Stimulated activated CD4-positive, alpha-beta T cell treated with anti-CD3 and anti-CD28 coated beads, Interleukin-15, amount 100 ng/mL, for 24 hours (primary cell): ENCODE measurements at regions not wholly inside any gene's neighbourhood (a gene's known extent, or its start where the extent isn't known, plus 50 kb on each side); places are given as distances from the start of the nearest gene placed in this dataset.
"Not testable (repeated sequence)": the region's sequence is repeated elsewhere in the genome, so short reads cannot be mapped to it uniquely, and the experiment has no call there.

Experiments
- DNase-seq: peaks from one replicate; pipeline ENCODE4 v3.0.0-alpha.2; 2020

DNA sequence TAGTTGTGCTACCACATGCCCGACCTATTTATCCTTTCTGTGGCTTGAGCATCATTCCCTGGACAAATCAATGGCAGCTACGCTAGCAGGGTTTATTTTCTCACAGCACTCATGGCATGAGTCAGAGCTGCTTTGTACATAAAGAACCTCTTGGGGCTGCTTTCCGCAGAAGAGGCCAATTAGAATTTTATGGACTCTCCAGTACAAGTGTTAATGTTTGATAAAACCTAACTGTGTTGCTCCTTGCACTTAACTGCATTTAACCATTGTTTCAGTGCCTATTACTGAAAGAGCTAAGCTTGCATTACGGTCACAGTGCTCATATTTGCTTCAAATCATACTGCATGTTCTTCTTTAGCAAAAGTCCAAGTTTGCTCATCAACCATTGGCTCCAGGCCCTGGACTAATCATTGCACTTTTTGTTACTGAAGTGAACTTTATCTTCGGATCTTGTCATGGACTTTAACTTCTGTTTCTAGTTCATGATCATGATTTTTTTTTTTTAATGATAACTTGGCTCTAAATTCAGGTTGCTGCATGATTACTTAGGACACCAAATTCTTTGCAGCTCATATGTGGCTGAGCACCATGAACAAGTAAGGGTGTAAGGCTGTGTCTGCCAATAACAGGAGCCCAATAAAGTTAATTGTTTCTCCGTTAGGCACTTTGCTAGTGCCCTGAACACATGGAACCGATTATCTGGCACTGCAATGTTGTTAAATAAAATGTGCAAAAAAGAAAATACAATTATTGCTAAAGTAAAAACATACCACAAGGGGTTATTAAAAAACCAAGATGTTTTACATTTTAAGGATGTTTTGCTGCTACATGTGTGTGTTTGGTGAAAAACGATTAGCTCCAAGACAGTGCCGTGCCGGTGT lies 492.2 kb downstream of the KCNJ2 start:
- no peak for DNase-seq

DNA sequence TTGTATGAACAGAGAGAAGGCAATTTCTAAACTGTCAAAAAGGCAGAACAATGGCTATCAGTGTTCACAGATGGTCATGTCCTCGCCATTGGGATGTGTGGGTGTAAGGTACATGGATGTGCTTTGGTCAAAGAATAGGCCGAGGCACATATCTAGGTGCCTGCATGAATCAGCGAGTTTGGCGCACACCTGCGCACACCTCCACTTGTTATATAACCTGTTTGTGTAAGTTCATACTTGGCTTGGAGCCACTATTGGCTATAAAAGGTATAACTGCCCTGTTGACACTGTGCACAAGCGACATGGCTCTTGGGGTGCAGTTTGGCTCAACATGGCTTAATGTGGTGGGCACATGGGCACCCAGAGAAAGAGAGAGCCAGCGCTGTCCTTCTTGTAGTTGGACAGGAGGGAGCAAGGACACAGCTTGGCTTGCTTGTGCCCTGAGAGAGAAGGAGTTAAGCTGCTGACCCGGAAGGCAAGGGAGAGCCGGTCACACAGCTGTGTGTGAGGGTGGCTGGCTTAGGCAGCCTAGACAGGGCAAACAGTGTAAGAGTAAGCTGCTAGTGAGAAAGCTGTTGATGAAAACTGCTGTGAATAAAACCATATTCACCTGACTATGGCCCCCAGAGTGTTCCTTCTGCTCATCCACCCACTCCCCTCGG lies 499.1 kb downstream of the KCNJ2 start:
- DNase-seq = no peak

DNA sequence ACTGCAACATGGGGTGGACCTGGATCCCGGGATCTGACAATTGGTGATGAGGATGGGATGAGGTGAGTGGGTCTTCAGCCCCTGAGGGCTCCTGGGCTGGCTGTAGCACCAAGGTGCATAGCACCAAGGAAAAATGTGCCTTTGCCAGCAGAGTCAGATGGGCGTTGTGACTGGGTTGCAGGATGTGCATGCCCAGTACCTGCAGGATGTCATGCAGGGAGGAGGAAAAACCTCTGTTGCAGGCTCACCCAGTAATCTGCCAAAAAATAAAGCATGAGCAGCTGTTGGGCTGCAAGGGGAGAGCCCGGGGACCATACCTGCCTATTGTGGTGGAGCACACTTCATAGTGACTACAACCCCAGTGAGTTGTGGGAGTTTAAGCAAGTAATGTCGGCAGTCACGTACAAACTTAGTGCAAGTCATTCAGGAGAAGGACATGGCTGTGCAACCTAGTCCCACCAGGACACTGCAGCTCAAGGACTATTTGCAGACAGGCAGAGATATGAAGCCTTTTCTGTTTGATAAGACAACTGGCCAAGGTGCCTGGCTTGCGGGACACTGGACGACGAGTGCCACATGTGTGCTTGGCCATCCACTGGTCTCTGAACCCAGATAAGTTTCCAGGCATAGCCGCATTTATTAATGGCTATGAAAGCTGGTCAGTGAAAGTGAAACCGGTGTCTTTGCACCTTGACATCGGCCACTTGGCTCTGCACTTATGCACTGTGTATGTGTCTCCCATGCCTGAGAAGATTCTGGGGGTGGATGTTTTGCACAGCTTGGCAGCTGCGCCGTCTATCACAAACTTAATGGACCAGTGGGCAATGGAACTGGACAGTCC lies 499.8 kb downstream of the KCNJ2 start:
- DNase-seq = no peak

DNA sequence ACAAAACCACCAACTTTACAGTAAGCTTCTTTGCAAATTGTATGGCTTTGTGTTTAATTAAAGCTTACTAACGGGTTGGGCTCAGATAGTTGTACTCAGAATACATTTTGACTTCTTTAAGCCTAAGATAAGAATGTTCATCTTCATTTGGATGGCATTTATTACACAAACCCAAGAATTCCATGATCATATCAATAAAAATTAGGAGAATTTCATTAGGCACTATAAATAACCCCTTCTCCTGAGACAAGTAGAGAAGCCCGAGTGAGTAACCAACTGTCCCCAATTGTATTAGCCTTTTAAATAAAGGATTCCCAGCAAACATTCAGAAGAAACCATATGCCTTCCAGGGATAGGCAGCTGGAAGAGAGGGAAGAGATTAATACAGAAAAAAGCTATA lies 504.7 kb downstream of the KCNJ2 start:
- no peak for DNase-seq

- DNase-seq = no peak
Measured at GRCh38 chr17:70675070-70675590, 505.8 kb downstream of the KCNJ2 start.

GRCh38 chr17:70677783-70678647 lies 508.7 kb downstream of the KCNJ2 start:
- DNase-seq = no peak

DNA sequence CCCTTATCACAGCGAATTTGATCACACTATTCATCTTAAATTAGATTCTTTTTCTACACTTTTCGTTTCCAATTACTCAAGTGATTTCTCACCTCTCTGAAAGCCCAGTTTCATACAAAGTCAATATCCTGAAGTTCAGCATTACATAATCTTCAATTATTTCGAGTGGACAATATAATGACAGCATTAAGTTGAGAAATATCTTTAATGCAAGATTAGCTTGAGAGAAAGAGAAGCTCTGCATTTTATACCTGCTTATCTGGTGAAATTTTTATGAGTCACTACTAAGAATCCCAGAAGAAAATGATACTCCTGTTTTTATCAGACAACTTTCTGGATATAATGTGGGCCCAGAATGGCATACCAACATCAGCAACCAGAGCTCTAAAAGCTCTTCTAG lies 509.6 kb downstream of the KCNJ2 start:
- no peak for DNase-seq

- no peak for DNase-seq
Measured at GRCh38 chr17:70683936-70684335, 514.6 kb downstream of the KCNJ2 start.

GRCh38 chr17:70687421-70687820 lies 518.1 kb downstream of the KCNJ2 start:
- DNase-seq = no peak

DNA sequence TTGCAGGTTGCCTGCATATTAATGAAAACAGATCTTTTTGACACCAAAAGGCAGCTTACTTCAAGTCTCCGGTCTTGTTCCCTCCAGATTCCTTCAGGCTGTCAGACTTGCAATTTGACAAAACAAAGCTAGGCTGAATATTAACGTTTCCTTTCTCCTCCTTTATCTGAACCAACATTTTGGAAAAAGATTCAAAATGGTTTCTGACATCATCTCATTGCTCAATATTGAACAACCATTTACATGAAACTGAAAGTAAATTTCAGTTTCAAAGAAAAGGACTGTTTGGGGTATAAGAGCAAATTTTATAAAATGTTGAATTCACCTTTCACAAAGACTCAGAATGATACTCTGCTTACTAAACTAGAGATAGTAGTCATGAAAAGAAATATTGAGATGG lies 521.8 kb downstream of the KCNJ2 start:
- DNase-seq = no peak

DNA sequence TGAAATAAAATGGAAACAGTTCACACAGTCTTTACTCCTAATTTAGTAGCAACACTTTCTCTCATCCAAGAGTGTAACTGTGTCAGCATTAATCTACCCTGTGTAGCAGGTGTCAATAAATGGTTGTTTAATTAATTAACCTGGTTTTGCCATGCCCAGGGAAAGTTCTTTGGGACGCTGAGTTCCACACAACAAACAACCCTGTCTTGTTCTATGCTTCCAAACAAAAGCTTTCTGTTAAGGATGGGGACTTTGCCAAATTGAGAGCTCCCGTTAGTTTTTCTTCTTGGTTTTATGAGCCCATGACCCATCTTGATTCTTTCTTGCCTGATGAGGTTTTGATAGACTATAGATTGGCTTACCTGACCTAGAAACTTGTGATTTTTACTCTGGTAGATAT lies 530.1 kb downstream of the KCNJ2 start:
- no peak for DNase-seq

DNA sequence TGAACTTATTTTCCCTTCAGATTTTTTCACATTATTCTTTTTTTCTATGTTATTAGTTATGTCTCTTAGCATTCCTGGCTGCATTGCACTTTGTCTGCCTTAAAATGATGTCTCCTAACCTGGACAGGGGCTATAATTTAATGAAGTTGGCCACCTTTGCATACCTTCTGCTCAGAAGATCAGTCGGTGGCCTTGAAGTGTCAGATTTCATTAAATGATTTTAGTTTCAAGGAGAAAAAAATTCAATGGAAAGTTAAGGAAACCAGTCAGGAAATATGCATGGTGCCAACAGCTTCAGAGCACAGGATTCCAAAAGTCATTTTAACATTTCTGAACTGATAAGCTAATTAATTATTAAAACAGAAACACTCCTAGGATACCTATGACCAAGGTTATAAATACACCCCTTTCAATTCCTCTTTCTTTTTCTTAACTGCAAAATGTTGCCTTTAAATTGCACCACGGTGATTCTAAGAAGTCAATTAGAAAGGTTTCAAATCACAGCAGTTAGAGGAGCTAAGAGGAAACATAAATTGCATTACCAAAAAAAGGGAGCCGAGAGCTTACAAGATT lies 533.4 kb downstream of the KCNJ2 start:
- DNase-seq = no peak

DNA sequence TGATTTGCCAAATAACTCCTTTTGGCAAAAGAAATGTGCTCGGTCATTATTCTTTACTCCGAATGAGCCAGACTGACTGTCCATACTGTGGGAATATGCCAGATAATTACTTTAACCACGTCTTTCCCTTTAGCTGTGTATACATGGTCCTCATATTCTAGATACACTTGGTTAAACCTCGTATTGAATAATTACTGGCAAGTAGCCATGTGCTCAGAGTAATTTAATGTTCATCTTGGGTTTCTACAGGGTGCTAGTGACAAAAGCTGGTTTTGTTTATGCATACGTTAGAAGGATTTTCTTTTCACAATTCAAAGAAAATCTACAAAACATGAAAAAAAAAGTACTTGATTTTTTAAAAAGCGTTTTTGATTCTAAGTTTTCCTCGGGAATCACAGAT lies 540.3 kb downstream of the KCNJ2 start:
- no peak for DNase-seq

DNA sequence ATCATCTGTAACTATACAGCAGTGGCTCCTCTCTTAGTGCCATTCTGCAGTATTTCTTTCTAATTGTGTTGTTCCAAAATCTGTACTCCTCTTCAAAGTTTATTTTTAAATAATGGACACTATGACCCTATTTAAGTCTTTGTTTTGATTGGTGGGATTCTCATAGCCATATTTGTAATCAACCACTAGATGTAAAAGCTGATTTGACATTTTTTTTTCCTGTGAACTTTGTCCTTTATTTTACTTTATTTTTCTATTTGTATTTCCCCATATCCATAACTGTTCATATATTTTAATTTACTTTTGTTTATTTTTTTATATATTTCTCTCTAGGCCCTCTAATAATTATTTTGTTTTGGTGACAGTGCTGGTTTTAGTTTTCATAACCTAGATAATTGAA lies 544.4 kb downstream of the KCNJ2 start:
- no peak for DNase-seq

DNA sequence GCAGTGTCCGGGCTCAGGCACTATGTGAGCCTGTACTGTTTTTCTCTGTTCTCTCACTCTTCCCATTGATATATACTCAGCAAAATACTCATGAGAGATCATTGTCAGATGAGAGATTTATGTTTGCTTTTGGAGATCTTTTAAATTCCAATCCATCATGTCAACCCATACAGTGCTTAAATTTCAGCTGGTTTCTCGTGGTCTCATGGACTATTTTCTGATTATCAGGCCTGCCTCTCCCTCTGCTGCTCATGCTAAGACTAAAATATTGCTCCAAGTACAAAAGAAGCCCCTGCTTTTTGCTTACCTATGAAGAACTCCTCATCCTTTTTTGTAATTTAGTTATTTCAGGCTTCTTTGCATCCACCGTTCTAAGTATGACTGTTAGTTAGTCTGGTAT lies 547.2 kb downstream of the KCNJ2 start:
- no peak for DNase-seq

DNA sequence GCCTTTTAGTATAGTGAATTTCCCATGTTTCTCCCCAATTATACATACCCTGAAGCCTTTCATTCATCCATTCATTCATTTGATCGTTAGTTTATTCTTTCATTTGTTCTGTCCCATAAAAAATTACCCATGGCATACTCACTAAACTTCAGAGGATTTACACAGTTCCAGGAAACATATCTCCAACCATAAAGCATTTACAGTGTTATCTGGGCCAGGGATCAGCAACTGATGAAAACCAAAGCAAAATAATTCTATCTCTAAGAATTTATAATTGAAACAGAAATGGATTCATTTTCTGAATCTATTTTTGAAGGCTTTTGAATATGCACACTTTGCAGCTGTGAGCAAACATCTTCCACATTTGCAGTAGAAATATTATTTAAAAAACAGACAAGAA lies 547.7 kb downstream of the KCNJ2 start:
- DNase-seq = no peak

GRCh38 chr17:70736375-70736957 lies 567.1 kb downstream of the KCNJ2 start:
- DNase-seq = no peak

GRCh38 chr17:70739065-70739464 lies 569.7 kb downstream of the KCNJ2 start:
- no peak for DNase-seq

GRCh38 chr17:70746574-70746973 lies 577.2 kb downstream of the KCNJ2 start:
- DNase-seq = not testable (repeated sequence)

- no peak for DNase-seq
Measured at GRCh38 chr17:70750983-70751382, 581.7 kb downstream of the KCNJ2 start.

GRCh38 chr17:70752461-70752860 lies 583.1 kb downstream of the KCNJ2 start:
- DNase-seq = not testable (repeated sequence)
